HG02970 (cell line): ENCODE measurements at regions not wholly inside any gene's neighbourhood (a gene's known extent, or its start where the extent isn't known, plus 50 kb on each side); places are given as distances from the start of the nearest gene placed in this dataset.

ENCODE experiments used
- ATAC-seq: cut with Tn5 transposase; IDR thresholded peaks from one replicate; pipeline ENCODE4 v1.9.1; 2021; ENCODE audit warnings: mild to moderate bottlenecking, moderate library complexity, moderate number of reproducible peaks; ENCODE audit not compliant: unreplicated experiment, low FRiP score

GRCh38 chr1:214920337-214920736 lies 162.2 kb upstream of the KCNK2 start:
- ATAC-seq: no peak

GRCh38 chr1:214923278-214923915 lies 159.1 kb upstream of the KCNK2 start:
- no peak for ATAC-seq

GRCh38 chr1:214927796-214928195 lies 154.7 kb upstream of the KCNK2 start:
- ATAC-seq: no peak

GRCh38 chr1:214928574-214928973 lies 154.0 kb upstream of the KCNK2 start:
- ATAC-seq: no peak

- ATAC-seq: no peak
Observed at GRCh38 chr1:214933375-214933774, 149.2 kb upstream of the KCNK2 start.

GRCh38 chr1:214934045-214934444 lies 148.5 kb upstream of the KCNK2 start:
- ATAC-seq: no peak

- ATAC-seq: no peak
Observed at GRCh38 chr1:214935258-214935657, 147.3 kb upstream of the KCNK2 start.

- ATAC-seq: no peak
Observed at GRCh38 chr1:214939180-214939579, 143.4 kb upstream of the KCNK2 start.

- ATAC-seq: no peak
Observed at GRCh38 chr1:214941061-214941460, 141.5 kb upstream of the KCNK2 start.

GRCh38 chr1:214943054-214943453 lies 139.5 kb upstream of the KCNK2 start:
- no peak for ATAC-seq

GRCh38 chr1:214946615-214947014 lies 135.9 kb upstream of the KCNK2 start:
- ATAC-seq: no peak

- no peak for ATAC-seq
Observed at GRCh38 chr1:214952648-214953047, 129.9 kb upstream of the KCNK2 start.

- no peak for ATAC-seq
Observed at GRCh38 chr1:214953901-214954616, 128.5 kb upstream of the KCNK2 start.

- ATAC-seq: no peak
Observed at GRCh38 chr1:214954617-214954949, 128.0 kb upstream of the KCNK2 start.

GRCh38 chr1:214957330-214958137 lies 125.0 kb upstream of the KCNK2 start:
- no peak for ATAC-seq

- no peak for ATAC-seq
Observed at GRCh38 chr1:214958486-214958885, 124.1 kb upstream of the KCNK2 start.

GRCh38 chr1:214966346-214966745 lies 116.2 kb upstream of the KCNK2 start:
- ATAC-seq: no peak

GRCh38 chr1:214967865-214968575 lies 114.5 kb upstream of the KCNK2 start:
- no peak for ATAC-seq

GRCh38 chr1:214970016-214970415 lies 112.5 kb upstream of the KCNK2 start:
- ATAC-seq: no peak

GRCh38 chr1:214971071-214971470 lies 111.5 kb upstream of the KCNK2 start:
- ATAC-seq: no peak

- ATAC-seq: no peak
Observed at GRCh38 chr1:214974002-214974401, 108.5 kb upstream of the KCNK2 start.
